Nephron (organoid): ENCODE measurements at regions not wholly inside any gene's neighbourhood (a gene's known extent, or its start where the extent isn't known, plus 50 kb on each side); places are given as distances from the start of the nearest gene placed in this dataset.

Source experiments
- H3K27ac Mint-ChIP-seq, 3 experiments: 2 replicates each; pipeline ENCODE4 v1.8.0; 2020; ENCODE audit warnings: mixed read lengths in 3 of 3, mild to moderate bottlenecking in 2 of 3, moderate library complexity in 1 of 3
- H3K27me3 Mint-ChIP-seq: 2 replicates; pipeline ENCODE4 v1.8.0; 2021; ENCODE audit warnings: low read depth, mild to moderate bottlenecking, moderate library complexity, mixed read lengths
- H3K36me3 Mint-ChIP-seq: 2 replicates; pipeline ENCODE4 v1.8.0; 2020; ENCODE audit warnings: low read depth, mixed read lengths
- H3K4me1 Mint-ChIP-seq: 2 replicates; pipeline ENCODE4 v1.8.0; 2020; ENCODE audit warnings: mixed read lengths
- H3K4me3 Mint-ChIP-seq, 3 experiments: 2 replicates each; pipeline ENCODE4 v1.8.0; 2020; ENCODE audit warnings: mild to moderate bottlenecking in 3 of 3, mixed read lengths in 3 of 3, moderate library complexity in 2 of 3
- H3K9me3 Mint-ChIP-seq: 2 replicates; pipeline ENCODE4 v1.8.0; 2020; ENCODE audit warnings: mixed read lengths
- CTCF ChIP-seq, 3 experiments: fragments of 200-600 bp; sonication (generic); IDR thresholded peaks; one replicate each; pipeline ENCODE4 v1.5.0; 2021; ENCODE audit warnings: antibody characterized with exemption in 3 of 3; ENCODE audit not compliant: unreplicated experiment in 3 of 3

- Mint-ChIP-seq H3K27ac (peak overlapping the region; percentile 85 to 90 (median 86)), H3K36me3 (peaks cover 4% of the 10 kb centered on the region), H3K27me3 (no peaks in the 10 kb centered on the region), H3K4me1 (peaks cover 35% of the 10 kb centered on the region), H3K9me3 (peaks cover 4% of the 10 kb centered on the region), H3K4me3 (no peak overlapping the region)
- TF ChIP-seq CTCF (IDR thresholded peaks at IDR 0.05; ENCODE audit: unreplicated experiment in 3 of 3): no peak
Measured at GRCh38 chr7:25789701-25790640, 362.0 kb upstream of the NFE2L3 start.

GRCh38 chr7:25790963-25791362 lies 361.0 kb upstream of the NFE2L3 start:
- Mint-ChIP-seq H3K27me3 (no peaks in the 10 kb centered on the region), H3K4me1 (peaks cover 35% of the 10 kb centered on the region), H3K27ac (peak overlapping the region in 2 of 3 experiments; percentile 85 to 90), H3K4me3 (no peak overlapping the region), H3K36me3 (peaks cover 4% of the 10 kb centered on the region), H3K9me3 (peaks cover 4% of the 10 kb centered on the region)
- no peak for TF ChIP-seq CTCF (IDR thresholded peaks at IDR 0.05; ENCODE audit: unreplicated experiment in 3 of 3)

GRCh38 chr7:25792586-25792985 lies 359.4 kb upstream of the NFE2L3 start:
- peaks cover 4% of the 10 kb centered on the region for H3K9me3 Mint-ChIP-seq
- peaks cover 24% of the 10 kb centered on the region for H3K4me1 Mint-ChIP-seq
- H3K27ac Mint-ChIP-seq: no peak overlapping the region
- peaks cover 4% of the 10 kb centered on the region for H3K36me3 Mint-ChIP-seq
- H3K4me3 Mint-ChIP-seq: no peak overlapping the region
- no peaks in the 10 kb centered on the region for H3K27me3 Mint-ChIP-seq
- no peak for TF ChIP-seq CTCF (IDR thresholded peaks at IDR 0.05; ENCODE audit: unreplicated experiment in 3 of 3)

GRCh38 chr7:25795824-25796235 lies 356.2 kb upstream of the NFE2L3 start:
- Mint-ChIP-seq H3K4me1 (no peaks in the 10 kb centered on the region), H3K27ac (peak overlapping the region in 1 of 3 experiments; percentile 44), H3K27me3 (no peaks in the 10 kb centered on the region), H3K4me3 (no peak overlapping the region), H3K9me3 (peaks cover 4% of the 10 kb centered on the region), H3K36me3 (peaks cover 4% of the 10 kb centered on the region)
- no peak for TF ChIP-seq CTCF (IDR thresholded peaks at IDR 0.05; ENCODE audit: unreplicated experiment in 3 of 3)

GRCh38 chr7:25798344-25798743 lies 353.7 kb upstream of the NFE2L3 start:
- H3K27ac Mint-ChIP-seq: no peak overlapping the region
- no peak for TF ChIP-seq CTCF (IDR thresholded peaks at IDR 0.05; ENCODE audit: unreplicated experiment in 3 of 3)
- no peak overlapping the region for H3K4me3 Mint-ChIP-seq
- H3K27me3 Mint-ChIP-seq: no peaks in the 10 kb centered on the region
- no peaks in the 10 kb centered on the region for H3K9me3 Mint-ChIP-seq
- peaks cover 6% of the 10 kb centered on the region for H3K4me1 Mint-ChIP-seq
- H3K36me3 Mint-ChIP-seq: no peaks in the 10 kb centered on the region

- Mint-ChIP-seq H3K27me3 (no peaks in the 10 kb centered on the region), H3K27ac (no peak overlapping the region), H3K36me3 (no peaks in the 10 kb centered on the region), H3K9me3 (no peaks in the 10 kb centered on the region), H3K4me1 (peaks cover 34% of the 10 kb centered on the region), H3K4me3 (no peak overlapping the region)
- no peak for TF ChIP-seq CTCF (IDR thresholded peaks at IDR 0.05; ENCODE audit: unreplicated experiment in 3 of 3)
Measured at GRCh38 chr7:25801214-25801613, 350.8 kb upstream of the NFE2L3 start.
